GM19438 (cell line): ENCODE measurements at regions not wholly inside any gene's neighbourhood (a gene's known extent, or its start where the extent isn't known, plus 50 kb on each side); places are given as distances from the start of the nearest gene placed in this dataset.

Source experiments
- ATAC-seq: cut with Tn5 transposase; IDR thresholded peaks from one replicate; pipeline ENCODE4 v1.9.1; 2021; ENCODE audit warnings: low read depth; ENCODE audit not compliant: unreplicated experiment

DNA sequence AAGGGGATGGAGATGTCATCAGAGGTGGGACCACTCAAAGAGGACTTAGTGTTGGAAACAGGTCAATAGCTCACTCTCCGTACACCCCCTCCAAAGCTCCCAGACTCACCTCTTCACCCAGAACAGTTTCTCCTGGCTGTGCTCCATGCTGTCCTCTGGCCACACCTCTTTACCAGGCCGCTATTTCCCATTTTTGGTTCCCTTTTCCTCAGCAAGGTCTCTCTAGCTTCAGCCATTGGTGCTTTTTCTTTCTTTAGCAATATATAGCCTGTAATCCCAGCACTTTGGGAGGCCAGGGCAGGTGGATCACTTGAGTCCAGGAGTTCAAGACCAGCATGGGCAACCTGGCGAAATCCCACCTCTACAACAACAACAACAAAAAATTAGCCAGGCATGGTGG, 123.6 kb upstream of the SMAD3 start:
- ATAC-seq = no peak

- ATAC-seq = no peak
These were observed 122.6 kb upstream of the SMAD3 start for GRCh38 chr15:66942649-66943390.

DNA sequence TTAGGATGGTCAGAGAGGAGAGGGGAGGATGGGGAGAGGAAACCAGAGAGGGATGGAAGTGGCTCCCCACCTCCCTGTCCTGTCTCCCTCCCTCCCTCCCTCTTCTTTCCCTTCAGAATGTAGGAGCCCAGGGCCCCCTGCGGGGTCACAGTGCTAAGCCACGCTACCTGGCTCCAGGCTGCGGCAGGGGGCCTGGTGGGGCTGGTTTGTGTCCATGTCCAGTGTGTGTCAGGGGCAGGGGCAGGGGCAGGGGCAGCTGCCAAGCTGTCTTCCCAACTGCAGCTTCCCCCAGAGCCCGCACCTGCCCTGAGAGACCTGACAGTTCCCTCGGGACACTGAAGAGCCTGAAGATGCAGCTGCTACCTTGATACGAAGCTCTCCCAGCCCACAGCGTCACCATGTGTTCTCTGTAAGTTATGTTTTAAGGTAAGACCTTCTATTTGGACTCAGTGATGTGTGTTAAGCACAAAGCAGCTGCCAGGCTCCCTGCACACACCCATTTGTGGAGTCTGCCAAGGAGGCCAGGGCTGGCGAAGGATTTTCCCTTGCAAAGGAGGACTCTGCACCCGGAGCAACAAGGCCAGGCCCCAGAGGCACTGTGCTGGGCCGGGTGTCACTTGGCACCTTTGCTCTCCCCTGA, 121.8 kb upstream of the SMAD3 start:
- ATAC-seq = no peak

- ATAC-seq = no peak
These were observed 121.3 kb upstream of the SMAD3 start for GRCh38 chr15:66944121-66944520.

- ATAC-seq = no peak
These were observed 120.1 kb upstream of the SMAD3 start for GRCh38 chr15:66945286-66945685.

GRCh38 chr15:66945842-66946241, 119.6 kb upstream of the SMAD3 start:
- ATAC-seq = no peak

GRCh38 chr15:66946578-66947164, 118.7 kb upstream of the SMAD3 start:
- no peak for ATAC-seq

- no peak for ATAC-seq
These were observed 117.9 kb upstream of the SMAD3 start for GRCh38 chr15:66947471-66947870.

DNA sequence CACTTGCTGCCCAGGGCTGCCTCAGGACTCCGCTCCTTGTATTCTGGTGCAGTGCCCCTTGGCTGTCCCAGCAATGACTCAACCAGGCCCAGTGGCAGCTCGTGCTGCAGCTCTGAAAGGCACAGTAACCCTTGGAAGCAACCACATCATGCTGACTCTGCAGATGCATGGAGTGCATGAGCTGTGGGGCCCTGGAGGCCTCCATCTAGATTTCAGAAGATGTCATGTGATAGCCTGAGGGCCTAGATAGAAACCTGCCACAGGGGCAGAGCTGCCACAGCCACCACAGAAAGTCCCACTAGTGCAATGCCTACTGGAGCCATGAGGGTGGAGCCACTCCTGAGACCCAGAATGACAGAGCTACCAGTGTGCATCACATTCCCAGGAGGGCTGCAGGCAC, 117.1 kb upstream of the SMAD3 start:
- ATAC-seq = no peak

- no peak for ATAC-seq
These were observed 115.3 kb upstream of the SMAD3 start for GRCh38 chr15:66950114-66950513.

- no peak for ATAC-seq
These were observed 113.7 kb upstream of the SMAD3 start for GRCh38 chr15:66951531-66952320.

GRCh38 chr15:66952756-66953522, 112.5 kb upstream of the SMAD3 start:
- ATAC-seq = no peak

- ATAC-seq = no peak
These were observed 111.7 kb upstream of the SMAD3 start for GRCh38 chr15:66953523-66954229.

DNA sequence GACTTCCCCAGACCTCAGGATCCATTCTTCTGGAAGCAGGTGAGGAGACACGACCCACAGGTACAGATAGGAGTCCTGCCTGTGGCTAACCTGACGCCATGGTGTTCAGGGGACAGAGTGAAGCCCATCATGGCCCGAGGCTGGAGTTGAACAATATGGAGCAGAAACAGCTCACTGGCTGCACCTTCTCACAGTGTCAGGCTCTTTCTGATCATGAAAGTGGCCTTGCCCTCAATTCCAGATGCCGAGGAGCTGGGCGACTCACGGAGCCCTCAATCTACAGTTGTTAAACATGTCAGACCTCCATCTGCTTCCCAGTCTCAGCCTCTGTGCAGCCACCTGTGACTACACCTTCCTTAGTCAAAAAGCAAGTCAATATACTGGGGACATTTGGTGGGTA, 110.8 kb upstream of the SMAD3 start:
- ATAC-seq = no peak

GRCh38 chr15:66955001-66955516, 110.3 kb upstream of the SMAD3 start:
- ATAC-seq = no peak

DNA sequence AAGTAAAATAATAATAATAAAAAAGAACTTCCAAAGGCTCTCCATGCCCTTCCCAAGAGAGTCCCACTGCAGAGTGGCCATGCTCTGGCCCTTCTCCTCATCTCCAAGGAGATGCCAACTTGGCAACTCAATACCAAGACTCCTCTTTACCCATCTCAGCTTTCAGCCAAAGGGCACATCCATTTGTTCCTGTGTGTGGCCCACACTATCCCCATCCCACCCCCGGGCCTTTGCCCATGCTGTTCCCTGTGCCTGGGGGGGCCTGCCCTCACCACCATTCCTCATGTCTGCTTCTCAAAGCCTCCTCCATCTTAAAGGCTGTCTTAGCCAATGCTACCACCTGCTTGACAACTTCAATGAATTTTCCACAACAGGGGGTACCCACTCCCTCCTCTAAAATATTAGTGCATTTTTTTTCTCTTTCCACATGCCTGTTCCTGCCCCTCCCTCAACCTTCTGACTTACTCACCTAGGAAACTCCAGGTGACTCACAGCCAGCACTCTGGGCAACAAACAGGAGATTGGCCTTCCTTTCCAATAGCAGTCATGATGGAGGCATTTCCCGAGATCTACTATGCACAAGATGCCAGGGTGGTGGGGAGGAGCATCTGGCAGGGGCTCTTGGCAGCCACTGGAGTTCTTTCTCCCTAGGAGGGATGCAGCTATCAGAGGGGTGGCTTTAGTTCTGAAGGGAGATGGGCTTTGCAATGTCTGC, 109.4 kb upstream of the SMAD3 start:
- no peak for ATAC-seq

GRCh38 chr15:66956672-66957430, 108.6 kb upstream of the SMAD3 start:
- no peak for ATAC-seq

DNA sequence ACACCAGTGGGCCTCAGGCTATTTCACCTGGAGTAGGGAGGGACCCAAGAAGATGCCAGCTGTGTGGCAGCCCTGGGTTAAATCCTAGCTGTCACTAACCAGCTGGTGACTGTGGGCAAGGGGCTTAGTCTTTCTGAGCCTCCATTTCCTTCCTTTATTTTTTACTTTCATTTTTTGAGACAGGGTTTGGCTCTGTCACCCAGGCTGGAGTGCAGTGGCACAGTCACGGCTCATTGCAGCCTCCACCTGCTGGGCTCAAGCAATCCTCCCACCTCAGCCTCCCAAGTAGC, 108.0 kb upstream of the SMAD3 start:
- ATAC-seq = no peak

GRCh38 chr15:66959066-66959465, 106.3 kb upstream of the SMAD3 start:
- no peak for ATAC-seq
